K562 (cell line): ENCODE measurements at regions not wholly inside any gene's neighbourhood (a gene's known extent, or its start where the extent isn't known, plus 50 kb on each side); places are given as distances from the start of the nearest gene placed in this dataset.

Source experiments
- ATAC-seq: fragments of 200-7000 bp; cut with Tn5 transposase; 3 replicates; pipeline ENCODE4 v1.9.1; 2020; ENCODE audit warnings: moderate library complexity
- BruUV-seq: library from RNA; stranded (reverse); fragments of 400-500 nt; replicated peaks from 2 replicates; lab custom pipeline; 2021; lab: Mats Ljungman, UMichigan
- CTCF ChIA-PET: fragments of 300-600 bp; formaldehyde crosslinking; extraction: SDS; loops from one replicate; lab custom pipeline; 2021; ENCODE audit warnings: low intra/inter-chr PET ratio; lab: Yijun Ruan, JAX
- POLR2A ChIA-PET: fragments of 300-600, 350-650 bp; sonication (Branson Sonifier 250); formaldehyde crosslinking; extraction: SDS; loops from one replicate; lab custom pipeline; 2021; ENCODE audit warnings: antibody characterized with exemption, inconsistent platforms; lab: Yijun Ruan, JAX
- DNase-seq, 4 experiments: peaks; one replicate each; pipeline versions ENCODE4 v3.0.0 to v3.0.0-alpha.2; 2011 to 2018; ENCODE audit warnings: low spot score in 3 of 4, mixed read lengths in 3 of 4; ENCODE audit errors: extremely low read depth in 1 of 4
- FAIRE-seq: peaks from 2 replicates; lab custom pipeline; 2011; peaks lifted over from hg19 to GRCh38; lab: Jason Lieb, UNC
- H2AFZ ChIP-seq: 2 replicates; pipeline ENCODE4 v1.6.0; 2011; ENCODE audit warnings: low read depth, low read length, control low read depth, inconsistent platforms
- H3K27ac ChIP-seq: fragments of 200-600 bp; 3 replicates; pipeline ENCODE4 v1.8.0; 2011; ENCODE audit warnings: low read depth, mild to moderate bottlenecking, control low read depth, inconsistent platforms, low read length, moderate library complexity, mixed read lengths; ENCODE audit errors: extremely low read depth
- H3K27me3 ChIP-seq, 2 experiments: fragments of 300-600 bp in 1 of 2; 2 replicates in 1 of 2; 3 replicates in 1 of 2; pipeline versions ENCODE4 v1.6.0 to v1.8.0; 2011; ENCODE audit warnings: inconsistent platforms in 2 of 2, low read length in 2 of 2, mild to moderate bottlenecking in 1 of 2, mixed read lengths in 1 of 2, moderate library complexity in 1 of 2; ENCODE audit not compliant: control insufficient read depth in 2 of 2, insufficient read depth in 2 of 2
- H3K36me3 ChIP-seq: fragments of 300-600 bp; 3 replicates; pipeline ENCODE4 v1.8.0; 2011; ENCODE audit warnings: mild to moderate bottlenecking, low read length, inconsistent platforms; ENCODE audit not compliant: control insufficient read depth, insufficient read depth
- H3K4me1 ChIP-seq, 2 experiments: fragments of 200-600 bp in 1 of 2; replicated peaks in 1 of 2; 2 replicates in 1 of 2; 3 replicates in 1 of 2; pipeline versions ENCODE4 v1.5.1 to v1.8.0; 2011; ENCODE audit warnings: inconsistent platforms in 2 of 2, low read length in 2 of 2, mild to moderate bottlenecking in 1 of 2, mixed read lengths in 1 of 2, moderate library complexity in 1 of 2; ENCODE audit not compliant: control insufficient read depth in 2 of 2, insufficient read depth in 2 of 2
- H3K4me2 ChIP-seq: 2 replicates; pipeline ENCODE4 v1.6.1; 2011; ENCODE audit warnings: low read length, control low read depth, inconsistent platforms, mixed read lengths; ENCODE audit not compliant: insufficient read depth
- H3K4me3 ChIP-seq: fragments of 200-600 bp; sonication (generic), shearing (Covaris generic); 2 replicates; pipeline ENCODE4 v1.5.1; 2016; ENCODE audit warnings: control low read depth, inconsistent platforms
- H3K79me2 ChIP-seq: fragments of 200-600 bp; 3 replicates; pipeline ENCODE4 v1.8.0; 2011; ENCODE audit warnings: low read length, inconsistent platforms; ENCODE audit not compliant: control insufficient read depth, insufficient read depth
- H3K9ac ChIP-seq, 2 experiments: 2 replicates each; pipeline versions ENCODE4 v1.6.0 to v1.6.1; 2011; ENCODE audit warnings: low read depth in 2 of 2, low read length in 2 of 2, control low read depth in 1 of 2, inconsistent platforms in 1 of 2, mild to moderate bottlenecking in 1 of 2, mixed read lengths in 1 of 2; ENCODE audit not compliant: insufficient read depth in 1 of 2
- H3K9me1 ChIP-seq: one replicate; pipeline ENCODE4 v1.6.0; 2011; ENCODE audit warnings: inconsistent platforms, mild to moderate bottlenecking, low read length, moderate library complexity; ENCODE audit not compliant: control insufficient read depth, insufficient read depth
- H3K9me3 ChIP-seq: replicated peaks from 2 replicates; pipeline ENCODE4 v1.5.1; 2011; ENCODE audit warnings: low read depth, low read length, inconsistent platforms; ENCODE audit not compliant: control insufficient read depth, insufficient read depth
- H4K20me1 ChIP-seq: replicated peaks from 2 replicates; pipeline ENCODE4 v1.6.1; 2011; ENCODE audit warnings: low read length, inconsistent platforms, mixed read lengths; ENCODE audit not compliant: control insufficient read depth, insufficient read depth
- BCL6 ChIP-seq: fragments of 250-450 bp; sonication (Bioruptor Pico); IDR thresholded peaks from 2 replicates; pipeline ENCODE4 v1.4.0; 2020
- HDAC8 ChIP-seq: fragments of 450-650 bp; IDR thresholded peaks from 2 replicates; pipeline ENCODE4 v1.6.1; 2016; ENCODE audit warnings: mild to moderate bottlenecking, missing genetic modification characterization, moderate library complexity, missing compliant biosample characterization
- HNRNPL ChIP-seq: fragments of 200-400 bp; formaldehyde crosslinking; IDR thresholded peaks from 2 replicates; pipeline ENCODE4 v1.6.1; 2017; ENCODE audit warnings: low read depth, mild to moderate bottlenecking, low read length
- IFI16 ChIP-seq: fragments of 250-450 bp; sonication (Bioruptor Pico); IDR thresholded peaks from 2 replicates; pipeline ENCODE4 v2.1.2; 2022; ENCODE audit warnings: mild to moderate bottlenecking, inconsistent platforms
- KHSRP ChIP-seq: fragments of 450-650 bp; IDR thresholded peaks from 2 replicates; pipeline ENCODE4 v1.6.1; 2017
- MED1 ChIP-seq: sonication (generic); formaldehyde crosslinking; IDR thresholded peaks from 2 replicates; pipeline ENCODE4 v1.8.1; 2023; ENCODE audit warnings: missing genetic modification reagents, borderline replicate concordance
- MEIS2 ChIP-seq: fragments of 450-650 bp; IDR thresholded peaks from 2 replicates; pipeline ENCODE4 v1.6.1; 2014; ENCODE audit warnings: mild to moderate bottlenecking; ENCODE audit not compliant: partially characterized antibody
- PTBP1 ChIP-seq: fragments of 200-400 bp; formaldehyde crosslinking; IDR thresholded peaks from 2 replicates; pipeline ENCODE4 v1.6.1; 2017; ENCODE audit warnings: low read depth, low read length
- UBTF ChIP-seq, 2 experiments: IDR thresholded peaks; 2 replicates each; pipeline ENCODE4 v1.6.1; 2012; ENCODE audit warnings: improper control_type of control experiment in 2 of 2, low read depth in 2 of 2, low read length in 2 of 2, borderline replicate concordance in 1 of 2
- ZNF217 ChIP-seq: sonication (generic); formaldehyde crosslinking; IDR thresholded peaks from 2 replicates; pipeline ENCODE4 v1.8.0; 2022; ENCODE audit warnings: mild to moderate bottlenecking, missing genetic modification reagents
- ZNF699 ChIP-seq: fragments of 250-450 bp; sonication (Bioruptor Pico); IDR thresholded peaks from 2 replicates; pipeline ENCODE4 v1.8.0; 2021; ENCODE audit warnings: mild to moderate bottlenecking, moderate library complexity; ENCODE audit not compliant: insufficient replicate concordance
- WGBS: fragments of 100-300 bp; shearing (Covaris generic); methylation state at CpG from one replicate; pipeline ENCODE4 v1.1.6; 2016; ENCODE audit warnings: low coverage, mixed read lengths; ENCODE audit not compliant: insufficient coverage; ENCODE audit errors: missing lambda C conversion rate; 5-methylcytosine and 5-hydroxymethylcytosine counted together
- in situ Hi-C: fragments of 300-500 bp; cut with MboI; formaldehyde crosslinking; loops from 4 replicates; pipeline ENCODE4 v1.15.0; 2018; ENCODE audit warnings: inconsistent platforms, mixed read lengths
- intact Hi-C: fragments of 100-400 bp; cut with micrococcal nuclease; formaldehyde crosslinking; loops from 2 replicates; pipeline ENCODE4 v1.14.2; 2022
- TF ChIP-seq, protein P1 (sequence below): fragments of 450-650 bp; formaldehyde crosslinking; conservative IDR thresholded peaks from 2 replicates; pipeline ENCODE4 v1.4.0; 2022; ENCODE audit warnings: mild to moderate bottlenecking, missing genetic modification characterization

DNA sequence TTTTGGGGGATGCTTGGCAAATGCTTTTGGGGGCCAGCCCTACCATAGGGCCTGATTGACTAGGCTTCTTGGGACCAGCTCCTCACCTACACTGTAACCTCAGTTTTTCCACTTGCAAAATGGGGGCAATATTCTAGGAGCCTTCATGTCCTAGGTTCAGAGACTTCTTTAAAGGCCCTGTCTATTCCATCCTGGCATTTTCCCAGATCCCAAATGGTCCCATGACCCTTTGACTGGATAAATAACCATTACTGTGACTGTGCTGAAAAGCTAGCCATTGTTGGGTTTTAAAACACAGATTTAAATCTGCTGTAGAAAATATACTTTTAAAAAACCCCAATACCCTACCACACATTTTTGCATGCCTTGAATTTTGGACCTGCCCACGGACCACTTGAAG lies 149.8 kb downstream of the EFNB1 start:
- no peak overlapping the region for H3K4me2 ChIP-seq
- intact Hi-C loops (no loop called here), in situ Hi-C loops (no loop called here)
- ChIA-PET CTCF (no interaction called here), POLR2A (interaction anchor here (0.6 kb wide), 1 partner anchor 108 kb away, joined by 4 read pairs; no protein-coding TSS in a partner anchor)
- no peak for TF ChIP-seq HNRNPL
- TF ChIP-seq HDAC8 (tag), result no peak
- TF ChIP-seq MEIS2, result no peak
- no peak for TF ChIP-seq KHSRP
- no peaks in the 10 kb centered on the region; a peak in 1 of 5 replicates for H3K27me3 ChIP-seq
- no peaks in the 10 kb centered on the region for H3K79me2 ChIP-seq
- no peaks in the 10 kb centered on the region for H4K20me1 ChIP-seq
- H3K36me3 ChIP-seq, result no peaks in the 10 kb centered on the region
- no peaks in the 10 kb centered on the region for H3K9me1 ChIP-seq
- no peak overlapping the region for H2AFZ ChIP-seq
- H3K9ac ChIP-seq, result no peak overlapping the region
- ATAC-seq, result no peak
- no TSS peak for BruUV-seq
- no peaks in the 10 kb centered on the region for H3K9me3 ChIP-seq
- no peak for DNase-seq
- no peaks in the 10 kb centered on the region for H3K4me1 ChIP-seq
- WGBS, result 0% methylated on average over 1 of the region's 1 CpG
- no peak overlapping the region for H3K27ac ChIP-seq
- no peak for FAIRE-seq
- no peak overlapping the region for H3K4me3 ChIP-seq

DNA sequence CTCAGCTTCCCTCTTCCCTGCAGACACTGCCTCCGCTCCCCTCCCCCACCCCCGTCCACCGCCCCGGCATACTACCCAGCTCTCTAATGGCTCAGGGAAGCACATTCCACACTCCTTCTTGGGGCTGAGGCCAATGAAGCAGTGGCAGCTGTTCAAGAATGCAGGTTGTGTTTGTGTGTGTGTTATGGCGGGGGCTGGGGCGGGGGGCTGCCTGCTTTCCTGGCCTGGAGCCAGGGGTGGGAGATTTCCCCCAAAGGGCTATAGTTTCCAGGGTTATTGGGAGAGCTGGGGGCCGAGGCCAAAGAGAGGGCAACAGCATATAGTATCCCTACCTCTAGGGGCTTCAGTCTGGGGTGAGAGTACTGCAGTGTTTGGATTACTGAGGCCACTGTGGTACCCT lies 149.4 kb downstream of the EFNB1 start:
- POLR2A ChIA-PET, result interaction anchor here (0.6 kb wide), 1 partner anchor 108 kb away, joined by 4 read pairs; no protein-coding TSS in a partner anchor
- Histone ChIP-seq H3K36me3 (no peaks in the 10 kb centered on the region), H3K9me1 (no peaks in the 10 kb centered on the region), H3K9me3 (no peaks in the 10 kb centered on the region), H3K9ac (no peak overlapping the region), H3K79me2 (no peaks in the 10 kb centered on the region), H3K4me3 (no peak overlapping the region), H4K20me1 (no peaks in the 10 kb centered on the region), H3K27me3 (no peaks in the 10 kb centered on the region; a peak in 1 of 5 replicates), H3K27ac (no peak overlapping the region), H3K4me1 (no peaks in the 10 kb centered on the region), H2AFZ (no peak overlapping the region), H3K4me2 (no peak overlapping the region)
- no TSS peak for BruUV-seq
- ATAC-seq (no peak), DNase-seq (peak in 1 of 4 experiments; percentile 2), FAIRE-seq (no peak)
- in situ Hi-C loops, result no loop called here
- CTCF ChIA-PET, result no interaction called here
- WGBS, result no CpG with 5 or more reads among the region's 7 CpGs
- intact Hi-C loops, result no loop called here
- no peak for TF ChIP-seq BCL6
- TF ChIP-seq ZNF699 (CRISPR knock-in tag), result no peak
- TF ChIP-seq IFI16 (CRISPR knock-in tag), result no peak
- TF ChIP-seq, protein P1, sequence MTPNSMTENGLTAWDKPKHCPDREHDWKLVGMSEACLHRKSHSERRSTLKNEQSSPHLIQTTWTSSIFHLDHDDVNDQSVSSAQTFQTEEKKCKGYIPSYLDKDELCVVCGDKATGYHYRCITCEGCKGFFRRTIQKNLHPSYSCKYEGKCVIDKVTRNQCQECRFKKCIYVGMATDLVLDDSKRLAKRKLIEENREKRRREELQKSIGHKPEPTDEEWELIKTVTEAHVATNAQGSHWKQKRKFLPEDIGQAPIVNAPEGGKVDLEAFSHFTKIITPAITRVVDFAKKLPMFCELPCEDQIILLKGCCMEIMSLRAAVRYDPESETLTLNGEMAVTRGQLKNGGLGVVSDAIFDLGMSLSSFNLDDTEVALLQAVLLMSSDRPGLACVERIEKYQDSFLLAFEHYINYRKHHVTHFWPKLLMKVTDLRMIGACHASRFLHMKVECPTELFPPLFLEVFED (CRISPR knock-in tag), result no peak
- no peak for TF ChIP-seq MED1 (CRISPR knock-in tag)
- TF ChIP-seq ZNF217 (CRISPR knock-in tag), result no peak
- TF ChIP-seq UBTF (IDR thresholded peaks at IDR 0.05; ENCODE audit: borderline replicate concordance in 1 of 2, low read depth in 2 of 2, low read length in 2 of 2), result no peak
- TF ChIP-seq PTBP1, result no peak
